ENCODE measurements at regions not wholly inside any gene's neighbourhood (a gene's known extent, or its start where the extent isn't known, plus 50 kb on each side); places are given as distances from the start of the nearest gene placed in this dataset.

DNA sequence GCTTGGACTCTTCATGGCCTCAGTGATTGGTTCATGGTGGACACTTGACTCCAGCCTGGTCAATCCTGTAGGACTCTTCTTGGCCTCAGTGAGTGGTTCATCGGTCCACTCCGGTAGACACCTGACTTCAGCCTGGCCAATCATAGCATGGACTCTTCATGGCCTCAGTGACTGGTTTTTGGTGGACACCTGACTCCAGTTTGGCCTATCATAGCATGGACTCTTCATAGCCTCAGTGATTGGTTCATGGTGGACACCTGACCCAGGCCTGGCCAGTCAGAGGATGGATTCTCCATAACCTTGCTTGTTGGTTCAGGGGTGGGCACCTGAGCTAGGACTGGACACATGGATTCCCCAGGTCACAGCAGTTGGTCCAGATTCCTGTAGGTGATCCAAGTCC, 106.0 kb upstream of the ERCC6L2 start:
- no peak overlapping the region for H3K27ac Mint-ChIP-seq
- peaks cover 4% of the 10 kb centered on the region; the same call in 1 of the 2 replicates for H3K9me3 Mint-ChIP-seq
- H3K4me3 Mint-ChIP-seq = no peak overlapping the region
- ATAC-seq = no peak
- ChIA-PET POLR2A (no interaction called here), CTCF (interaction anchor here (0.6 to 2.2 kb wide), 3 partner anchors 32 to 261 kb away, joined by 3 to 12 read pairs (median 4); no protein-coding TSS in a partner anchor)
- no peak for DNase-seq (ENCODE audit: low spot score)
- H3K4me1 Mint-ChIP-seq = peaks cover 67% of the 10 kb centered on the region
- TF ChIP-seq CBFB (CRISPR knock-in tag; IDR thresholded peaks at IDR 0.05; ENCODE audit: low read depth) (no peak), CREM (CRISPR knock-in tag; IDR thresholded peaks at IDR 0.05) (no peak), ELF4 (CRISPR knock-in tag; IDR thresholded peaks at IDR 0.05; ENCODE audit: low read depth) (no peak), STAT6 (CRISPR knock-in tag; conservative IDR thresholded peaks at IDR 0.05; ENCODE audit: low read depth) (no peak), SOX15 (CRISPR knock-in tag; IDR thresholded peaks at IDR 0.05) (no peak), ZNF416 (CRISPR knock-in tag; IDR thresholded peaks at IDR 0.05) (no peak), NR1H2 (CRISPR knock-in tag; IDR thresholded peaks at IDR 0.05) (no peak), HMGA2 (CRISPR knock-in tag; IDR thresholded peaks at IDR 0.05) (no peak), PRRX2 (CRISPR knock-in tag; IDR thresholded peaks at IDR 0.05) (no peak), ZNF138 (CRISPR knock-in tag; conservative IDR thresholded peaks at IDR 0.05) (no peak), USF1 (CRISPR knock-in tag; IDR thresholded peaks at IDR 0.05) (no peak), SMAD3 (CRISPR knock-in tag; IDR thresholded peaks at IDR 0.05; ENCODE audit: borderline replicate concordance) (no peak), ZNF532 (CRISPR knock-in tag; IDR thresholded peaks at IDR 0.05; ENCODE audit: borderline replicate concordance) (no peak), TEAD1 (CRISPR knock-in tag; IDR thresholded peaks at IDR 0.05) (no peak), ZNF263 (CRISPR knock-in tag; IDR thresholded peaks at IDR 0.05; ENCODE audit: low read depth) (no peak), ESRRA (CRISPR knock-in tag; IDR thresholded peaks at IDR 0.05; ENCODE audit: borderline replicate concordance) (no peak), IRF1 (CRISPR knock-in tag; IDR thresholded peaks at IDR 0.05) (no peak)
- TF ChIP-seq, protein P1, sequence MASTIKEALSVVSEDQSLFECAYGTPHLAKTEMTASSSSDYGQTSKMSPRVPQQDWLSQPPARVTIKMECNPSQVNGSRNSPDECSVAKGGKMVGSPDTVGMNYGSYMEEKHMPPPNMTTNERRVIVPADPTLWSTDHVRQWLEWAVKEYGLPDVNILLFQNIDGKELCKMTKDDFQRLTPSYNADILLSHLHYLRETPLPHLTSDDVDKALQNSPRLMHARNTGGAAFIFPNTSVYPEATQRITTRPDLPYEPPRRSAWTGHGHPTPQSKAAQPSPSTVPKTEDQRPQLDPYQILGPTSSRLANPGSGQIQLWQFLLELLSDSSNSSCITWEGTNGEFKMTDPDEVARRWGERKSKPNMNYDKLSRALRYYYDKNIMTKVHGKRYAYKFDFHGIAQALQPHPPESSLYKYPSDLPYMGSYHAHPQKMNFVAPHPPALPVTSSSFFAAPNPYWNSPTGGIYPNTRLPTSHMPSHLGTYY (CRISPR knock-in tag; IDR thresholded peaks at IDR 0.05) = no peak
- TF ChIP-seq, protein P2, sequence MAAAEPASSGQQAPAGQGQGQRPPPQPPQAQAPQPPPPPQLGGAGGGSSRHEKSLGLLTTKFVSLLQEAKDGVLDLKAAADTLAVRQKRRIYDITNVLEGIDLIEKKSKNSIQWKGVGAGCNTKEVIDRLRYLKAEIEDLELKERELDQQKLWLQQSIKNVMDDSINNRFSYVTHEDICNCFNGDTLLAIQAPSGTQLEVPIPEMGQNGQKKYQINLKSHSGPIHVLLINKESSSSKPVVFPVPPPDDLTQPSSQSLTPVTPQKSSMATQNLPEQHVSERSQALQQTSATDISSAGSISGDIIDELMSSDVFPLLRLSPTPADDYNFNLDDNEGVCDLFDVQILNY (CRISPR knock-in tag; IDR thresholded peaks at IDR 0.05) = no peak
- TF ChIP-seq, protein P3, sequence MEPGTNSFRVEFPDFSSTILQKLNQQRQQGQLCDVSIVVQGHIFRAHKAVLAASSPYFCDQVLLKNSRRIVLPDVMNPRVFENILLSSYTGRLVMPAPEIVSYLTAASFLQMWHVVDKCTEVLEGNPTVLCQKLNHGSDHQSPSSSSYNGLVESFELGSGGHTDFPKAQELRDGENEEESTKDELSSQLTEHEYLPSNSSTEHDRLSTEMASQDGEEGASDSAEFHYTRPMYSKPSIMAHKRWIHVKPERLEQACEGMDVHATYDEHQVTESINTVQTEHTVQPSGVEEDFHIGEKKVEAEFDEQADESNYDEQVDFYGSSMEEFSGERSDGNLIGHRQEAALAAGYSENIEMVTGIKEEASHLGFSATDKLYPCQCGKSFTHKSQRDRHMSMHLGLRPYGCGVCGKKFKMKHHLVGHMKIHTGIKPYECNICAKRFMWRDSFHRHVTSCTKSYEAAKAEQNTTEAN (CRISPR knock-in tag; IDR thresholded peaks at IDR 0.05) = no peak
- peaks cover 29% of the 10 kb centered on the region for H3K27me3 Mint-ChIP-seq (ENCODE audit: low read depth)
- no peaks in the 10 kb centered on the region for H3K36me3 Mint-ChIP-seq

All from WTC11 (cell line).